SK-N-SH (cell line): ENCODE measurements at regions not wholly inside any gene's neighbourhood (a gene's known extent, or its start where the extent isn't known, plus 50 kb on each side); places are given as distances from the start of the nearest gene placed in this dataset.

Source experiments
- CTCF ChIA-PET: fragments of 300-600, 350-600 bp; formaldehyde crosslinking; extraction: SDS; loops from one replicate; lab custom pipeline; 2021; lab: Yijun Ruan, JAX
- POLR2A ChIA-PET: fragments of 350-600 bp; sonication (Branson Sonifier 250); formaldehyde crosslinking; extraction: SDS; loops from one replicate; lab custom pipeline; 2020; ENCODE audit warnings: antibody characterized with exemption, inconsistent platforms; lab: Yijun Ruan, JAX
- DNase-seq: peaks from one replicate; pipeline ENCODE4 v3.0.0; 2012
- H2AFZ ChIP-seq: fragments of 200-600 bp; sonication (generic); 2 replicates; pipeline ENCODE4 v1.8.1; 2016; ENCODE audit warnings: antibody characterized with exemption, mild to moderate bottlenecking, low read depth
- H3F3A ChIP-seq: fragments of 200-600 bp; sonication (generic); replicated peaks from 2 replicates; pipeline ENCODE3; 2016; ENCODE audit warnings: antibody characterized with exemption, mild to moderate bottlenecking; ENCODE audit not compliant: insufficient read depth
- H3K27ac ChIP-seq, 2 experiments: fragments of 200-500 bp in 1 of 2; fragments of 200-600 bp in 1 of 2; sonication (Bioruptor generic) in 1 of 2; sonication (generic), shearing (Covaris generic) in 1 of 2; 2 replicates each; pipeline versions ENCODE4 v1.5.1 to v1.6.1; 2014 to 2016; ENCODE audit warnings: low read depth in 2 of 2, inconsistent platforms in 1 of 2, low read length in 1 of 2, mild to moderate bottlenecking in 1 of 2, mixed read lengths in 1 of 2
- H3K27me3 ChIP-seq: fragments of 200-600 bp; sonication (generic), shearing (Covaris generic); 2 replicates; pipeline ENCODE4 v1.6.1; 2016; ENCODE audit warnings: mixed run types; ENCODE audit not compliant: insufficient read depth
- H3K36me3 ChIP-seq, 2 experiments: fragments of 200-500 bp in 1 of 2; fragments of 200-600 bp in 1 of 2; sonication (Bioruptor generic) in 1 of 2; sonication (generic) in 1 of 2; replicated peaks in 1 of 2; 2 replicates each; pipeline versions ENCODE3 to v1.5.1; 2014 to 2016; ENCODE audit warnings: low read length in 1 of 2, mild to moderate bottlenecking in 1 of 2; ENCODE audit not compliant: insufficient read depth in 2 of 2, control insufficient read depth in 1 of 2
- H3K4me1 ChIP-seq, 2 experiments: fragments of 200-500 bp in 1 of 2; fragments of 200-600 bp in 1 of 2; sonication (Bioruptor generic) in 1 of 2; sonication (generic), shearing (Covaris generic) in 1 of 2; 2 replicates each; pipeline versions ENCODE4 v1.5.1 to v1.6.1; 2014 to 2016; ENCODE audit warnings: low read depth in 1 of 2, low read length in 1 of 2, mixed run types in 1 of 2; ENCODE audit not compliant: insufficient read depth in 2 of 2, control insufficient read depth in 1 of 2
- H3K4me2 ChIP-seq: fragments of 200-600 bp; sonication (generic), shearing (Covaris generic); 2 replicates; pipeline ENCODE4 v1.6.1; 2017; ENCODE audit warnings: mixed run types
- H3K4me3 ChIP-seq, 2 experiments: fragments of 200-500 bp in 1 of 2; fragments of 200-600 bp in 1 of 2; sonication (Bioruptor generic) in 1 of 2; sonication (generic), shearing (Covaris generic) in 1 of 2; 2 replicates each; pipeline versions ENCODE4 v1.5.1 to v1.8.1; 2014 to 2016; ENCODE audit warnings: low read depth in 2 of 2, inconsistent platforms in 1 of 2, low read length in 1 of 2, mild to moderate bottlenecking in 1 of 2, mixed read lengths in 1 of 2, moderate library complexity in 1 of 2
- H3K79me2 ChIP-seq: fragments of 200-600 bp; sonication (generic); 2 replicates; pipeline ENCODE4 v1.8.1; 2017; ENCODE audit warnings: mild to moderate bottlenecking; ENCODE audit not compliant: insufficient read depth
- H3K9ac ChIP-seq: fragments of 200-600 bp; sonication (generic); 2 replicates; pipeline ENCODE4 v1.6.1; 2017; ENCODE audit warnings: mixed run types
- H3K9me2 ChIP-seq: fragments of 200-600 bp; sonication (generic); 2 replicates; pipeline ENCODE4 v1.6.1; 2017; ENCODE audit warnings: mixed run types
- H3K9me3 ChIP-seq: fragments of 200-600 bp; sonication (generic); 2 replicates; pipeline ENCODE4 v1.6.1; 2017; ENCODE audit warnings: mixed run types, mild to moderate bottlenecking, moderate library complexity
- H4K20me1 ChIP-seq: fragments of 200-600 bp; sonication (generic); 2 replicates; pipeline ENCODE4 v1.6.1; 2017; ENCODE audit warnings: mild to moderate bottlenecking, mixed run types; ENCODE audit not compliant: insufficient read depth
- ELF1 ChIP-seq: IDR thresholded peaks from 2 replicates; pipeline ENCODE4 v1.4.0; 2012
- FOXM1 ChIP-seq: IDR thresholded peaks from 2 replicates; pipeline ENCODE4 v1.4.0; 2012; ENCODE audit warnings: low read depth, mild to moderate bottlenecking
- GABPA ChIP-seq: IDR thresholded peaks from 2 replicates; pipeline ENCODE4 v1.4.0; 2012; ENCODE audit warnings: low read depth, mild to moderate bottlenecking
- GATA2 ChIP-seq: sonication (generic); formaldehyde crosslinking; IDR thresholded peaks from 2 replicates; pipeline ENCODE4 v1.5.0; 2020; ENCODE audit warnings: mild to moderate bottlenecking, missing genetic modification reagents
- MEF2A ChIP-seq: IDR thresholded peaks from 2 replicates; pipeline ENCODE4 v1.4.0; 2012; ENCODE audit warnings: low read depth, borderline replicate concordance
- NFIC ChIP-seq: IDR thresholded peaks from 2 replicates; pipeline ENCODE4 v1.4.0; 2012; ENCODE audit warnings: borderline replicate concordance
- NRF1 ChIP-seq: IDR thresholded peaks from 2 replicates; pipeline ENCODE4 v1.6.1; 2012; ENCODE audit warnings: low read depth, mild to moderate bottlenecking, low read length
- POLR2AphosphoS5 ChIP-seq: IDR thresholded peaks from 2 replicates; pipeline ENCODE4 v1.6.1; 2012; ENCODE audit warnings: low read depth, low read length
- REST ChIP-seq: IDR thresholded peaks from 2 replicates; pipeline ENCODE4 v1.6.1; 2012; ENCODE audit warnings: mild to moderate bottlenecking, low read depth, low read length, moderate library complexity
- RXRA ChIP-seq: IDR thresholded peaks from 2 replicates; pipeline ENCODE4 v1.4.0; 2012; ENCODE audit warnings: low read depth, mild to moderate bottlenecking, borderline replicate concordance
- SIN3A ChIP-seq: IDR thresholded peaks from 2 replicates; pipeline ENCODE4 v1.6.1; 2012; ENCODE audit warnings: low read depth, mild to moderate bottlenecking, low read length, moderate library complexity, borderline replicate concordance
- YY1 ChIP-seq: IDR thresholded peaks from 2 replicates; pipeline ENCODE4 v1.4.0; 2012; ENCODE audit warnings: low read depth, mild to moderate bottlenecking
- WGBS: methylation state at CpG from one replicate; pipeline ENCODE4 v1.1.6; 2017; ENCODE audit warnings: low lambda C conversion rate; 5-methylcytosine and 5-hydroxymethylcytosine counted together
- TF ChIP-seq, protein P1 (sequence below): IDR thresholded peaks from 2 replicates; pipeline ENCODE4; 2012
- TF ChIP-seq, protein P2 (sequence below): IDR thresholded peaks from 2 replicates; pipeline ENCODE4 v1.4.0; 2012; ENCODE audit warnings: low read depth
- TF ChIP-seq, protein P3 (sequence below): fragments of 150-350 bp; IDR thresholded peaks from 2 replicates; pipeline ENCODE4 v1.6.1; 2017; ENCODE audit warnings: antibody characterized with exemption, low read length, low read depth, borderline replicate concordance

DNA sequence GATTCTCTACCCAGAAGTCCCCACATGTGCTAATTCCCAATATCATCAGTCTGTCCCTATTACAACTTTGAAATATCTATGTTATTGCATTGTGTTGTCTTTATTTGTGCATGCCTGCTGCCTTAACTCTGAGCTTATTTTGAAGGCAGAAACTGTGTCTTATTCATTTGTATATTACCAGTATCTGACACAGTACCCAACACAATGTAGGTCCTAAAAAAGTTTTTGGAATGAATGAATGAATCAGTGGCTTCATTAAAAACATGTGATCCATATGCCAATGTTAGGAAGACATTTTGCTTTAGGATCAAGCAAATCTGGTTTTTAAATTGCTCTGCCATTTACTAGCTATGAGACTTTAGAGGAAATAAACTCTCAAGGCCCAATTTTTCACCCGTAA lies 420.4 kb downstream of the CBLN4 start:
- Histone ChIP-seq H3K9me2 (no peaks in the 10 kb centered on the region), H3K27me3 (no peaks in the 10 kb centered on the region), H4K20me1 (no peaks in the 10 kb centered on the region), H3F3A (no peaks in the 10 kb centered on the region), H3K36me3 (no peaks in the 10 kb centered on the region), H3K4me1 (no peaks in the 10 kb centered on the region; a peak in 1 of 4 replicates), H3K79me2 (no peaks in the 10 kb centered on the region)
- TF ChIP-seq POLR2AphosphoS5 (no peak), REST (no peak), ELF1 (no peak), MEF2A (no peak), SIN3A (no peak), GABPA (no peak), YY1 (no peak), RXRA (no peak), FOXM1 (no peak), NRF1 (no peak), GATA2 (no peak), NFIC (no peak)
- TF ChIP-seq, protein P1, sequence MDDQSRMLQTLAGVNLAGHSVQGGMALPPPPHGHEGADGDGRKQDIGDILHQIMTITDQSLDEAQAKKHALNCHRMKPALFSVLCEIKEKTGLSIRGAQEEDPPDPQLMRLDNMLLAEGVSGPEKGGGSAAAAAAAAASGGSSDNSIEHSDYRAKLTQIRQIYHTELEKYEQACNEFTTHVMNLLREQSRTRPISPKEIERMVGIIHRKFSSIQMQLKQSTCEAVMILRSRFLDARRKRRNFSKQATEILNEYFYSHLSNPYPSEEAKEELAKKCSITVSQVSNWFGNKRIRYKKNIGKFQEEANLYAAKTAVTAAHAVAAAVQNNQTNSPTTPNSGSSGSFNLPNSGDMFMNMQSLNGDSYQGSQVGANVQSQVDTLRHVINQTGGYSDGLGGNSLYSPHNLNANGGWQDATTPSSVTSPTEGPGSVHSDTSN, result no peak
- TF ChIP-seq, protein P2, sequence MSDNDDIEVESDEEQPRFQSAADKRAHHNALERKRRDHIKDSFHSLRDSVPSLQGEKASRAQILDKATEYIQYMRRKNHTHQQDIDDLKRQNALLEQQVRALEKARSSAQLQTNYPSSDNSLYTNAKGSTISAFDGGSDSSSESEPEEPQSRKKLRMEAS, result no peak
- TF ChIP-seq, protein P3, sequence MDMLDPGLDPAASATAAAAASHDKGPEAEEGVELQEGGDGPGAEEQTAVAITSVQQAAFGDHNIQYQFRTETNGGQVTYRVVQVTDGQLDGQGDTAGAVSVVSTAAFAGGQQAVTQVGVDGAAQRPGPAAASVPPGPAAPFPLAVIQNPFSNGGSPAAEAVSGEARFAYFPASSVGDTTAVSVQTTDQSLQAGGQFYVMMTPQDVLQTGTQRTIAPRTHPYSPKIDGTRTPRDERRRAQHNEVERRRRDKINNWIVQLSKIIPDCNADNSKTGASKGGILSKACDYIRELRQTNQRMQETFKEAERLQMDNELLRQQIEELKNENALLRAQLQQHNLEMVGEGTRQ, result no peak
- TF ChIP-seq, all 33 proteins: peak for 0
- ChIA-PET CTCF (interaction anchor here (1.1 kb wide), 1 partner anchor 9 kb away, joined by 3 read pairs; no protein-coding TSS in a partner anchor), POLR2A (no interaction called here)
- H3K9me3 ChIP-seq, result no peaks in the 10 kb centered on the region
- H3K27ac ChIP-seq, result no peak overlapping the region
- H3K4me2 ChIP-seq, result no peak overlapping the region
- WGBS, result 27% methylated on average over 1 of the region's 1 CpG
- no peak overlapping the region for H3K9ac ChIP-seq
- H2AFZ ChIP-seq, result no peak overlapping the region
- no peak overlapping the region for H3K4me3 ChIP-seq
- no peak for DNase-seq
